Epithelial cell of proximal tubule (primary cell): ENCODE measurements at regions not wholly inside any gene's neighbourhood (a gene's known extent, or its start where the extent isn't known, plus 50 kb on each side); places are given as distances from the start of the nearest gene placed in this dataset.

Source experiments
- DNase-seq: peaks from one replicate; pipeline ENCODE4 v3.0.0-alpha.2; 2011; ENCODE audit warnings: low read depth
- H3K4me3 ChIP-seq: 2 replicates; pipeline ENCODE4 v1.5.1; 2011; ENCODE audit warnings: low read depth, mild to moderate bottlenecking, low read length
- TF ChIP-seq, protein P1 (sequence below): conservative IDR thresholded peaks from 2 replicates; pipeline ENCODE4 v1.5.1; 2012; ENCODE audit warnings: low read depth, mild to moderate bottlenecking, low read length

DNA sequence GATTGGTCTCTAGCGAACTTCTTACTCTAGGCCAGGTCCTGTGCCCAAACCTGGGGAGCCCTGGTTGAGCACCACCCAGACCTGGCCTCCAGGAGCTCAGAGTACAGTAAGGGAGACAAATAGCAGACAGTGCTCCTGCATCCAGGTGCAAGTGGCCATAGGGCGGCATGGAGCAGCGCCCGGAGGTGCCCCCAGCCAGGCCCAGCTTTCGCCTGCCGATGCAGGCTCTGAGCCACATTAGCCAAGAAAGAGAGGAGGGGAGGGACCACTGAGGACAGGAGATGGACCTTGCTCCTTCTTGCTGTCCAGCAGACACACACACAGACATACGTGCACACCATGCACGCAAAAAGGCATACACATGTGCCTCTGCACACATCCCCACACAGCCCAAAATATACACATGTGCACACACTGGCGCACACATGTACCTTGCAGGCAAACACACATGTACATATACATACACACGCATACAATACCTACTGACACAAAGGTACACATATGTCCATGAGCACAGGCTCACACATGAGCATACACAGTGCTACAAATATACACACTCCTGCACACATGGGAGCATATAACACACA, 68.7 kb upstream of the FGF3 start:
- DNase-seq, result no peak
- TF ChIP-seq, protein P1, sequence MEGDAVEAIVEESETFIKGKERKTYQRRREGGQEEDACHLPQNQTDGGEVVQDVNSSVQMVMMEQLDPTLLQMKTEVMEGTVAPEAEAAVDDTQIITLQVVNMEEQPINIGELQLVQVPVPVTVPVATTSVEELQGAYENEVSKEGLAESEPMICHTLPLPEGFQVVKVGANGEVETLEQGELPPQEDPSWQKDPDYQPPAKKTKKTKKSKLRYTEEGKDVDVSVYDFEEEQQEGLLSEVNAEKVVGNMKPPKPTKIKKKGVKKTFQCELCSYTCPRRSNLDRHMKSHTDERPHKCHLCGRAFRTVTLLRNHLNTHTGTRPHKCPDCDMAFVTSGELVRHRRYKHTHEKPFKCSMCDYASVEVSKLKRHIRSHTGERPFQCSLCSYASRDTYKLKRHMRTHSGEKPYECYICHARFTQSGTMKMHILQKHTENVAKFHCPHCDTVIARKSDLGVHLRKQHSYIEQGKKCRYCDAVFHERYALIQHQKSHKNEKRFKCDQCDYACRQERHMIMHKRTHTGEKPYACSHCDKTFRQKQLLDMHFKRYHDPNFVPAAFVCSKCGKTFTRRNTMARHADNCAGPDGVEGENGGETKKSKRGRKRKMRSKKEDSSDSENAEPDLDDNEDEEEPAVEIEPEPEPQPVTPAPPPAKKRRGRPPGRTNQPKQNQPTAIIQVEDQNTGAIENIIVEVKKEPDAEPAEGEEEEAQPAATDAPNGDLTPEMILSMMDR, result no peak
- no peak overlapping the region for H3K4me3 ChIP-seq

DNA sequence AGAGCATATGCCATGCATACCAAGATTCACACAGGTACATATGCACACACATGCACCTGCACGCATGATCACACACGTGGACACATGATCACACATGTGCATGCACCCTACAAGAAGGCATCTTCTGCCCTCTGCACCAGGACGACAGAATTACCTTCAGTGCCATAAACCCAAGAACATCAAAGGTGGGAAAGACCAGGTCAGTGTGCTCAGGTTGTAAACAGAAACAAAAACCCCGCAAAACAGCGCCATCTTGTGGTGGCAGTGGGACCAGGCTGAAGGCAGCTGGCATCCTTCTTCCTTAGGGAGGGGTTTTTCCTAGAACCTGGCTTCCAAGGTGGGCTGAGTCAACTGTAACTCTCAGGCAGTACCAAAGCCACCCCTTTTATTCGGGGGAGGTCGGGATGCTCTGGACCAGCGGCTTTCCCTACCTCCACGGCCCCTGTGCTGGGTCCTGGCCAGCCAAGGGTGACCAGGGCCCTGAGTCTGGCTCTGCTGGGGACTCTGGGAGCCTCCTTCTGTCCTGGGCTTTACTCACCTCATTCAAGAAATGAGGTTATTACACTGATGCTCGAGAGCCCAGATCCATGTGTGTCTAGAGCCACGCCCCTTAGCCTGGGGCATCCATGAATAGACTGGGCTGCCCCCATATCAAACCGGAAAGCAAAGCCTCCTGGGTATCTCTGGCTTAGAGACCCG, 69.4 kb upstream of the FGF3 start:
- TF ChIP-seq, protein P1, result peak; percentile 95
- DNase-seq, result no peak
- no peak overlapping the region for H3K4me3 ChIP-seq

DNA sequence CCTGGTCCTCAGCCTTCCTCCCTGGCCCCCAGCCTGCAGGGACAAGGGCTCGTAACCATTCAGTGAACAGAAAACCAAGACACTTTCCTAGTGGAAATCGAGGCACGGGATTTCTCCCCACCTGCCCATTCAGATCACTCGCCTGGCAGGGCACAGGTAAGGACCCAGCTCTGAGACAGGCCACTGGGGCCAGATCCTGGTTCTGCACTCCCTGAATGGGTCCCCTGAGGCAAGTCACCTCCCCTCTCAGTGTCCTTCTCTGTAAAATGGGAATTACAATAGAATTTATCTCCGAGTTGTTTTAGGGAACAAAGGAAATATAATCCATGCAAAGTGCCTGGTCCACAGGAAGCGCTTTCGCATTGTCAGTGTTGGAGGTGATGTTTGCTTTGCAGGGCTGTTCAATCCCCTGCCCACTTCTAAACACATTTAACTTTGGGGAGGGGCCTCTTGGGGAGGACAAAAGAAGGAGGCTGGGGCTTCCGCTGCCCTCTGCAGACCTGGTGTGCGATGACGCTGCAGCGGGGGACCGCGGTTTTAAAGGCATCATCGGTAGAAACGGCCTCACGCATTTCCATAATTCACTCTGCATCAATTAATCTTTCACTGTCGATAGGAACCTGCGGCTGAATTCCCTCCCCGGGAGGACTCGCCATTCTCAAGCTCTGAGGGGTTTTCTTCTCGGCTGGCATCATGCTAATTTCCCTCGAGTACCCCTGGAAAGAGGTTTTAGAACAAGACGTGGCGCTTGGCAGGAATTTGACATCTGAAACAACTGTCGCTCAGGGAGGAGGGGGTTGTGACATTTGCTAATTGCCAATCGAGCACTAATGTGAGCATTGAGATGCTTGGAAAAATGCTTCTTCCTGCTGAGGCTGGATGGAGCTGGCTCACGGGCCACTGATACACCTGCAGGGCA, 70.4 kb upstream of the FGF3 start:
- H3K4me3 ChIP-seq, result no peak overlapping the region
- TF ChIP-seq, protein P1, result no peak
- no peak for DNase-seq

DNA sequence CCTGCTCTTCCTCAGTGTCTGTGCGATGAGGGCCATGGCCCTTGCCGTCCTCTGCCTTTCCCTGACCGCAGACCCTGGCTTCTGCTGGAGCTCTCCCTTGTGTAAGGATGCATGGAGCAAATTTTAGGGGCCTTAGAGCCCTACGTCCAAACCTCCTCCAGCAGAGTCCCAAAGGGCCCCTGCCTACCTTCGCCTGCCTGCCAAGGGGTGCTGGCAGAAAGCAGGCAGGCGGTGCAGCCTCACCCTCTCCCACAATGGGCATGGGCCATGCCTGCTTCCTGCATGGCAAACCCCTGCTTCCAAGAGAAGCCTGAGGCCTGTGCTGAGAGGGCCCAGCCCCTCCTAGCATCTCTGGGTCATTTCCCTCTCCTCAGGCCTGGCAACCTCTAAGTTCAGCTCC, 71.3 kb upstream of the FGF3 start:
- no peak overlapping the region for H3K4me3 ChIP-seq
- TF ChIP-seq, protein P1, result no peak
- DNase-seq, result no peak

DNA sequence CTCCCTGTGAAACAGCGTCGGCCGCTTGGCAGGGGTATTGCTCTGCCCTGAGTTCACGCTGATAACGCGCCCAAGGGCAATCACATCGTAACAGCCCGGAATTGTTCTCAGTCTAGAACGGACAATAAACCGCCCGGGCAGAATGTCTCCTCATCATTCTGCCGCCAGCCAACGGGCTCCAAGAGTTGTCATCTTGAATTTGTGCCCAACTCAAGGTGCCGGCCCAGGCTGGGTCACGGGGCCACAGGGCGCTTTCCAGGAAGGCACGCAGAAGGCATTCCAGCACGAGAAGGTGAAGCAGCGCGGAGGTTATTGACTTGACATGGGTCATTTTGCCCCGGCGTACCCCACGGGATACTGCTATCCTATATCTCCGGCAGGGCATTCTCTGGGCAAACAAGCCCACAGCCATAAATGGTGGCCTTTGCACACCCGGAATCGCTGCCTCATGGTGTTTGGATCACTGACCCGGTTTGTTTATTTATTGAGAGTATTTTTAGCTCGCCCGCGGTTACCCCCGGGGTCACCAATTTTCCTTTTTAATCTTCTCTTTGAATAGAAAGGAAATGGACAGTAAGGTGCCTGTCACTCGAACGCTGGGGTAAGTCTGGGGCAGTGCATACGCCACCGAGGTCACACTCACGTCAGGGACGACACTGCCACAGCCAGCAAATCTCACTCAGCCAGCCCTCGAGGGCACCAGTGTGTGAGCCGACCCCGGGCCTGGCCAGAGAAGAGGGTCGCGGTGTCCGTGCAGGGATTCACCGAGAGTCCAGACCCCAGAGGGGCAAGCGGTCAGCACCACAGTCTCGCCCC, 72.4 kb upstream of the FGF3 start:
- no peak overlapping the region for H3K4me3 ChIP-seq
- no peak for DNase-seq
- TF ChIP-seq, protein P1, result no peak

DNA sequence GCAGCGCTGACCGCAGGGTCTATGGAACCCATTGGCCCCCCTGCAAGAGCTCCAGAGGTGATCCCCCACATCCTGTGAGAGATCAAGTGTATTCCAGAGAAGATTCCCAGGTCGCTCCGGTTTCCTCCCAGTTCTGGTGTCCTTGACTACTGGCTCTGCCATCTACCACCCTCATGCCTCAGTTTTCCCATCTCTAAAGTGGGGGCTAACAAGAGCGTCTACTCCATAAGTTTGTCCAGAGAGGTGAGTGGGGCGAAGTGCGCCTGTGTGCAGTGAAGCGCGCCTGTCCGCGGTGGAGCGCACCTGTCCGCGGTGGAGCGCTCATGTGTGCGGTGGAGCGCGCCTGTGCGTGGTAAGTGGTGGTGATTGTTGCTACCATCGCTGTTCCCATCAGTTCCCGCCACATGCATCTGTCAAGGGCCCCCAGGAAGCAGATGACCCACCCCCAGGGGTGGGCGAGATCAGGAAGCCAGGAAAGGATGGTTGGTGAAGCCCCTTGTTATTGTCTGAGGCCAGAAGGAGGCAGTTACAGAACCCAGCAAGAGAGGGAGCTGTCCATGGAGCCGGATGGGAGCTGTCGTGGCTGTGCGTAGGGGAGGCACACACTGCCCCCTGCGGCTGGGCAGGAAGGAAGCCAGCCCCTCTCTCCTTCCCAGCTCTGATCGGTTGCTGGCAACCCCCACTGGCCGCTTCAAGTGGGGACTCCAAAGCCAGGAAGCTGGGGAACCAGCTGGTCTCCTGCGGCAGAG, 73.2 kb upstream of the FGF3 start:
- H3K4me3 ChIP-seq, result no peak overlapping the region
- no peak for DNase-seq
- TF ChIP-seq, protein P1, result no peak
